Ovary (tissue), 7 donors: ENCODE measurements at regions not wholly inside any gene's neighbourhood (a gene's known extent, or its start where the extent isn't known, plus 50 kb on each side); places are given as distances from the start of the nearest gene placed in this dataset.

Source experiments
- DNase-seq, 5 donors: peaks; one replicate each; pipeline ENCODE4 v3.0.0-alpha.2; 2019 to 2020
- H3K27ac ChIP-seq, 2 donors: fragments of 200-600 bp; one replicate each; pipeline versions ENCODE4 v1.5.1 to v1.8.0; 2019 to 2022
- H3K27me3 ChIP-seq: fragments of 200-600 bp; one replicate; pipeline ENCODE4 v1.8.0; 2022
- H3K36me3 ChIP-seq: fragments of 200-600 bp; sonication (generic); one replicate; pipeline ENCODE4 v1.5.1; 2019
- H3K4me1 ChIP-seq: one replicate; pipeline ENCODE4 v1.8.1; 2013; ENCODE audit warnings: mild to moderate bottlenecking, moderate library complexity; ENCODE audit not compliant: insufficient read depth
- H3K4me3 ChIP-seq: fragments of 200-600 bp; sonication (generic); one replicate; pipeline ENCODE4 v1.5.1; 2017
- H3K9me3 ChIP-seq, 2 donors: fragments of 200-600 bp in 1 of 2; sonication (generic) in 1 of 2; one replicate each; pipeline versions ENCODE4 v1.5.1 to v1.8.1; 2013 to 2019; ENCODE audit warnings: mild to moderate bottlenecking in 1 of 2, moderate library complexity in 1 of 2
- EP300 ChIP-seq: sonication (generic); formaldehyde crosslinking; IDR thresholded peaks from one replicate; pipeline ENCODE4 v1.6.1; 2017; ENCODE audit warnings: antibody characterized with exemption
- POLR2A ChIP-seq: fragments of 450-650 bp; IDR thresholded peaks from one replicate; pipeline ENCODE4 v1.6.1; 2017; ENCODE audit warnings: antibody characterized with exemption, mild to moderate bottlenecking, moderate library complexity
- WGBS, 3 donors: extraction: QIAGEN DNeasy Blood & Tissue Kit in 1 of 3; methylation state at CpG; one replicate each; pipeline versions ENCODE4 v1.1.5 to v1.1.7; 2013 to 2017; 5-methylcytosine and 5-hydroxymethylcytosine counted together
- intact Hi-C, 4 donors: fragments of 100-400 bp; cut with DNase I; formaldehyde crosslinking; loops; one replicate each; pipeline versions ENCODE4 v1.11.0 to v1.15.1; 2022 to 2023
- TF ChIP-seq, protein P1 (sequence below), 3 donors: fragments of 450-650 bp in 2 of 3; fragments of 200-600 bp in 1 of 3; IDR thresholded peaks; one replicate each; pipeline versions ENCODE4 v1.5.1 to v1.8.0; 2016 to 2022; ENCODE audit warnings: antibody characterized with exemption in 3 of 3, mild to moderate bottlenecking in 1 of 3
- donor health status: DM: no; HTN: no; CAD: no; lungs with moderate emphysema.
- donor health status: DM: no; HTN: no; CAD: no.
- donor health status: Bipolar disorder and iron deficiency.
- donor health status: DM: no; HTN: no; CAD: no.
- donor health status: DM: yes; HTN: yes; CAD: no.

GRCh38 chr6:140388192-140388802, 1013.8 kb upstream of the CITED2 start:
- TF ChIP-seq, protein P1, sequence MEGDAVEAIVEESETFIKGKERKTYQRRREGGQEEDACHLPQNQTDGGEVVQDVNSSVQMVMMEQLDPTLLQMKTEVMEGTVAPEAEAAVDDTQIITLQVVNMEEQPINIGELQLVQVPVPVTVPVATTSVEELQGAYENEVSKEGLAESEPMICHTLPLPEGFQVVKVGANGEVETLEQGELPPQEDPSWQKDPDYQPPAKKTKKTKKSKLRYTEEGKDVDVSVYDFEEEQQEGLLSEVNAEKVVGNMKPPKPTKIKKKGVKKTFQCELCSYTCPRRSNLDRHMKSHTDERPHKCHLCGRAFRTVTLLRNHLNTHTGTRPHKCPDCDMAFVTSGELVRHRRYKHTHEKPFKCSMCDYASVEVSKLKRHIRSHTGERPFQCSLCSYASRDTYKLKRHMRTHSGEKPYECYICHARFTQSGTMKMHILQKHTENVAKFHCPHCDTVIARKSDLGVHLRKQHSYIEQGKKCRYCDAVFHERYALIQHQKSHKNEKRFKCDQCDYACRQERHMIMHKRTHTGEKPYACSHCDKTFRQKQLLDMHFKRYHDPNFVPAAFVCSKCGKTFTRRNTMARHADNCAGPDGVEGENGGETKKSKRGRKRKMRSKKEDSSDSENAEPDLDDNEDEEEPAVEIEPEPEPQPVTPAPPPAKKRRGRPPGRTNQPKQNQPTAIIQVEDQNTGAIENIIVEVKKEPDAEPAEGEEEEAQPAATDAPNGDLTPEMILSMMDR (IDR thresholded peaks at IDR 0.05) = no peak
- TF ChIP-seq POLR2A (no peak), EP300 (no peak)
- no peaks in the 10 kb centered on the region for H3K36me3 ChIP-seq
- H3K27me3 ChIP-seq = no peaks in the 10 kb centered on the region
- H3K27ac ChIP-seq = no peak overlapping the region
- H3K4me3 ChIP-seq = no peak overlapping the region
- H3K4me1 ChIP-seq = no peaks in the 10 kb centered on the region
- no peaks in the 10 kb centered on the region for H3K9me3 ChIP-seq
- intact Hi-C loops = no loop called here
- WGBS, 3 donors = 89 to 93% (median 93%) methylated on average over 2 of the region's 2 CpGs
- no peak for DNase-seq

DNA sequence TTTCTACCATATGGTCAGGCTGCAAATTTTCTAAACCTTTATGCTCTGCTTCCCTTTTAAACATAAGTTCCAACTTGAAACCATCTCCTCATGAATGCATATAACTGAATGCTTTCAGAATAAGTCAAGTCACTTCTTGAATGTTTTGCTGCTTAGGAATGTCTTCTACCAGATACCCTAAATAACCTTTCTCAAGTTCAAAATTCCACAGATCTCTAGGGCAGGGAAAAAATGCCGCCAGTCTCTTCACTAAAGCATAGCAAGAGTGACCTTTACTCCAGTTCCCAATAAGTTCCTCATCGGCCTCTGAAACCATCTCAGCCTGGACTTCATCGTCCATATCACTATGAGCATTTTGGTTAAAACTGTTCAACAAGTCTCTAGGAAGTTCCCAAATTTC, 1011.2 kb upstream of the CITED2 start:
- 67 to 88% (median 80%) methylated on average over 3 of the region's 3 CpGs for WGBS, 3 donors

GRCh38 chr6:140382355-140382754, 1007.9 kb upstream of the CITED2 start:
- Histone ChIP-seq H3K4me1 (no peaks in the 10 kb centered on the region), H3K4me3 (no peak overlapping the region), H3K36me3 (no peaks in the 10 kb centered on the region), H3K27ac (no peak overlapping the region), H3K9me3 (no peaks in the 10 kb centered on the region), H3K27me3 (no peaks in the 10 kb centered on the region)
- intact Hi-C loops = no loop called here
- DNase-seq = no peak
- TF ChIP-seq EP300 (no peak), POLR2A (no peak)
- 91 to 96% (median 93%) methylated on average over 2 of the region's 2 CpGs for WGBS, 3 donors

More for the DNA sequence above, 1011.2 kb upstream of the CITED2 start:
- Histone ChIP-seq H3K4me3 (no peak overlapping the region), H3K9me3 (no peaks in the 10 kb centered on the region), H3K4me1 (no peaks in the 10 kb centered on the region), H3K27ac (no peak overlapping the region), H3K36me3 (no peaks in the 10 kb centered on the region), H3K27me3 (no peaks in the 10 kb centered on the region)
- DNase-seq = no peak
- intact Hi-C loops = no loop called here
- TF ChIP-seq EP300 = no peak
- TF ChIP-seq, protein P1 (IDR thresholded peaks at IDR 0.05) = no peak
- no peak for TF ChIP-seq POLR2A

GRCh38 chr6:140380427-140381218, 1006.2 kb upstream of the CITED2 start:
- DNase-seq = no peak
- Histone ChIP-seq H3K4me1 (no peaks in the 10 kb centered on the region), H3K27me3 (no peaks in the 10 kb centered on the region), H3K36me3 (no peaks in the 10 kb centered on the region), H3K4me3 (no peak overlapping the region), H3K9me3 (no peaks in the 10 kb centered on the region), H3K27ac (peak overlapping the region in 1 of 2 donors; percentile 9)
- no peak for TF ChIP-seq EP300
- no peak for TF ChIP-seq POLR2A
- TF ChIP-seq, protein P1 (IDR thresholded peaks at IDR 0.05) = no peak
- intact Hi-C loops = no loop called here
- 58 to 75% (median 66%) methylated on average over 3 of the region's 3 CpGs for WGBS, 3 donors

DNA sequence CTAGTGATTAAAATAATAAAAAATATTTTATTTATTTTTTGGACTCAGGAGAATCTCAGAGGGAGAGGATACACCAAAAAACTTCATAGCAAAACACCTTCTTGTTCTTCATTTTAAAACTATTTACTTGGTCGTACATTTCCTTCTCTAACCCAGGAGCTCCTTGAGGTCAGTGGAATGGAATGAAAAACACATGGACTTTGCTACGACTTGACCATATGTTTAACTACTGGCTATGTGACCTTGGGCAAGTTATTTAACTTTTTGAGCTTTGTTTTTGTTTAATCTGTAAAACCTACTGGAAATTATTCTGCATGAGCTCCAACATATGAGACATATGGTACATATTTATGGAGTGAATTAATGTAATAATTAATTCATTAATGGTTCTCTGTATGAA, 1005.5 kb upstream of the CITED2 start:
- H3K36me3 ChIP-seq = no peaks in the 10 kb centered on the region
- 5 to 30% (median 9%) methylated on average over 2 of the region's 2 CpGs for whole genome bisulfite sequencing, 3 donors
- no peaks in the 10 kb centered on the region for H3K4me1 ChIP-seq
- no peak overlapping the region for H3K27ac ChIP-seq
- no peak for DNase-seq
- no peaks in the 10 kb centered on the region for H3K9me3 ChIP-seq
- TF ChIP-seq EP300 = no peak
- TF ChIP-seq, protein P1 (IDR thresholded peaks at IDR 0.05) = no peak
- TF ChIP-seq POLR2A = no peak
- intact Hi-C loops = no loop called here
- no peaks in the 10 kb centered on the region for H3K27me3 ChIP-seq
- no peak overlapping the region for H3K4me3 ChIP-seq
